IPS-15b (cell line): ENCODE measurements at regions not wholly inside any gene's neighbourhood (a gene's known extent, or its start where the extent isn't known, plus 50 kb on each side); places are given as distances from the start of the nearest gene placed in this dataset.
"Not testable (repeated sequence)": the region's sequence is repeated elsewhere in the genome, so short reads cannot be mapped to it uniquely, and the experiment has no call there.

Experiments used
- H3K27me3 ChIP-seq: one replicate; pipeline ENCODE4 v1.6.1; 2013; ENCODE audit warnings: low read length; ENCODE audit not compliant: control insufficient read depth, insufficient read depth
- H3K36me3 ChIP-seq: one replicate; pipeline ENCODE4 v1.6.1; 2013; ENCODE audit warnings: low read length; ENCODE audit not compliant: control insufficient read depth, insufficient read depth
- H3K4me1 ChIP-seq: one replicate; pipeline ENCODE4 v1.6.1; 2013; ENCODE audit warnings: mild to moderate bottlenecking, low read length; ENCODE audit not compliant: control insufficient read depth, insufficient read depth
- H3K4me3 ChIP-seq: one replicate; pipeline ENCODE4 v1.5.1; 2013; ENCODE audit warnings: low read depth, low read length
- H3K9ac ChIP-seq: one replicate; pipeline ENCODE4 v1.6.1; 2013; ENCODE audit warnings: low read depth, mild to moderate bottlenecking, low read length
- H3K9me3 ChIP-seq: one replicate; pipeline ENCODE4 v1.6.1; 2013; ENCODE audit warnings: mild to moderate bottlenecking, low read length; ENCODE audit not compliant: control insufficient read depth, insufficient read depth

GRCh38 chr5:17989567-17990563, 355.6 kb downstream of the TAF11L14 start:
- H3K9ac ChIP-seq: no peak overlapping the region
- no peaks in the 10 kb centered on the region for H3K36me3 ChIP-seq
- H3K9me3 ChIP-seq: no peaks in the 10 kb centered on the region
- no peaks in the 10 kb centered on the region for H3K4me1 ChIP-seq
- no peak overlapping the region for H3K4me3 ChIP-seq
- no peaks in the 10 kb centered on the region for H3K27me3 ChIP-seq

GRCh38 chr5:17991775-17992174, 357.5 kb downstream of the TAF11L14 start:
- no peaks in the 10 kb centered on the region for H3K4me1 ChIP-seq
- H3K9me3 ChIP-seq: no peaks in the 10 kb centered on the region
- H3K9ac ChIP-seq: no peak overlapping the region
- no peak overlapping the region for H3K4me3 ChIP-seq
- H3K36me3 ChIP-seq: no peaks in the 10 kb centered on the region
- H3K27me3 ChIP-seq: no peaks in the 10 kb centered on the region

- H3K9ac ChIP-seq: no peak overlapping the region
- no peaks in the 10 kb centered on the region for H3K36me3 ChIP-seq
- H3K4me3 ChIP-seq: no peak overlapping the region
- H3K27me3 ChIP-seq: no peaks in the 10 kb centered on the region
- no peaks in the 10 kb centered on the region for H3K4me1 ChIP-seq
- H3K9me3 ChIP-seq: no peaks in the 10 kb centered on the region
These were observed 358.0 kb downstream of the TAF11L14 start for GRCh38 chr5:17992291-17992690.

GRCh38 chr5:17995997-17996396, 361.7 kb downstream of the TAF11L14 start:
- Histone ChIP-seq H3K27me3 (no peaks in the 10 kb centered on the region), H3K9ac (no peak overlapping the region), H3K36me3 (no peaks in the 10 kb centered on the region), H3K4me1 (no peaks in the 10 kb centered on the region), H3K4me3 (no peak overlapping the region), H3K9me3 (no peaks in the 10 kb centered on the region)

GRCh38 chr5:17999858-18000257, 365.6 kb downstream of the TAF11L14 start:
- H3K36me3 ChIP-seq: no peaks in the 10 kb centered on the region
- no peak overlapping the region for H3K9ac ChIP-seq
- no peak overlapping the region for H3K4me3 ChIP-seq
- no peaks in the 10 kb centered on the region for H3K9me3 ChIP-seq
- no peaks in the 10 kb centered on the region for H3K4me1 ChIP-seq
- H3K27me3 ChIP-seq: no peaks in the 10 kb centered on the region

- Histone ChIP-seq H3K4me1 (no peaks in the 10 kb centered on the region), H3K4me3 (no peak overlapping the region), H3K36me3 (no peaks in the 10 kb centered on the region), H3K27me3 (no peaks in the 10 kb centered on the region), H3K9ac (no peak overlapping the region), H3K9me3 (no peaks in the 10 kb centered on the region)
These were observed 366.5 kb downstream of the TAF11L14 start for GRCh38 chr5:18000744-18001143.

- no peak overlapping the region for H3K4me3 ChIP-seq
- H3K9ac ChIP-seq: no peak overlapping the region
- no peaks in the 10 kb centered on the region for H3K4me1 ChIP-seq
- H3K9me3 ChIP-seq: no peaks in the 10 kb centered on the region
- no peaks in the 10 kb centered on the region for H3K36me3 ChIP-seq
- H3K27me3 ChIP-seq: no peaks in the 10 kb centered on the region
These were observed 369.1 kb downstream of the TAF11L14 start for GRCh38 chr5:18003312-18003711.

- no peak overlapping the region for H3K4me3 ChIP-seq
These were observed 369.5 kb downstream of the TAF11L14 start for GRCh38 chr5:18003784-18004183.

GRCh38 chr5:18006235-18006634, 372.0 kb downstream of the TAF11L14 start:
- H3K9ac ChIP-seq, H3K36me3 ChIP-seq, H3K9me3 ChIP-seq, H3K27me3 ChIP-seq, H3K4me3 ChIP-seq, H3K4me1 ChIP-seq: not testable (repeated sequence)

More at GRCh38 chr5:18003784-18004183, 369.5 kb downstream of the TAF11L14 start:
- Histone ChIP-seq H3K9ac (no peak overlapping the region), H3K36me3 (no peaks in the 10 kb centered on the region), H3K4me1 (no peaks in the 10 kb centered on the region), H3K9me3 (no peaks in the 10 kb centered on the region), H3K27me3 (no peaks in the 10 kb centered on the region)

GRCh38 chr5:18008940-18009339, 374.7 kb downstream of the TAF11L14 start:
- H3K4me1 ChIP-seq: no peaks in the 10 kb centered on the region
- H3K27me3 ChIP-seq: no peaks in the 10 kb centered on the region
- H3K9ac ChIP-seq: no peak overlapping the region
- H3K36me3 ChIP-seq: no peaks in the 10 kb centered on the region
- H3K4me3 ChIP-seq: no peak overlapping the region
- H3K9me3 ChIP-seq: no peaks in the 10 kb centered on the region

- Histone ChIP-seq H3K36me3 (no peaks in the 10 kb centered on the region), H3K9ac (no peak overlapping the region), H3K27me3 (no peaks in the 10 kb centered on the region), H3K4me1 (no peaks in the 10 kb centered on the region), H3K4me3 (no peak overlapping the region), H3K9me3 (no peaks in the 10 kb centered on the region)
These were observed 375.8 kb downstream of the TAF11L14 start for GRCh38 chr5:18010053-18010452.

GRCh38 chr5:18018472-18018871, 384.2 kb downstream of the TAF11L14 start:
- Histone ChIP-seq H3K4me1 (no peaks in the 10 kb centered on the region), H3K4me3 (no peak overlapping the region), H3K9ac (no peak overlapping the region), H3K9me3 (no peaks in the 10 kb centered on the region), H3K36me3 (no peaks in the 10 kb centered on the region), H3K27me3 (no peaks in the 10 kb centered on the region)
